IMR-90 (cell line): ENCODE measurements at regions not wholly inside any gene's neighbourhood (a gene's known extent, or its start where the extent isn't known, plus 50 kb on each side); places are given as distances from the start of the nearest gene placed in this dataset.

Experiments used
- ATAC-seq: fragments of 200-7000 bp; cut with Tn5 transposase; 2 replicates; pipeline ENCODE4 v1.9.1; 2020; ENCODE audit warnings: low read depth, mild to moderate bottlenecking, moderate library complexity
- BruUV-seq: library from RNA; stranded (reverse); fragments of 400-500 nt; replicated peaks from 2 replicates; lab custom pipeline; 2021; lab: Mats Ljungman, UMichigan
- CTCF ChIA-PET: fragments of 300-600 bp; formaldehyde crosslinking; extraction: SDS; loops from one replicate; lab custom pipeline; 2021; ENCODE audit warnings: antibody characterized with exemption; lab: Yijun Ruan, JAX
- POLR2A ChIA-PET: fragments of 300-600 bp; sonication (Branson Sonifier 250); formaldehyde crosslinking; loops from one replicate; lab custom pipeline; 2022; ENCODE audit warnings: antibody characterized with exemption; ENCODE audit not compliant: unreplicated experiment; lab: Charles Lee
- DNase-seq: peaks from one replicate; pipeline ENCODE4 v3.0.0; 2013
- H2AFZ ChIP-seq: replicated peaks from 2 replicates; pipeline ENCODE3; 2013; ENCODE audit warnings: low read length, mild to moderate bottlenecking; ENCODE audit not compliant: poor library complexity
- H2AK5ac ChIP-seq: 2 replicates; pipeline ENCODE4 v1.6.1; 2013; ENCODE audit warnings: low read depth, low read length, inconsistent platforms
- H2AK9ac ChIP-seq: replicated peaks from 2 replicates; pipeline ENCODE3; 2013; ENCODE audit warnings: mild to moderate bottlenecking, low read depth, low read length, moderate library complexity; ENCODE audit not compliant: poor library complexity
- H2BK120ac ChIP-seq: 2 replicates; pipeline ENCODE4 v1.6.1; 2013; ENCODE audit warnings: low read depth, low read length, inconsistent platforms
- H2BK15ac ChIP-seq: 3 replicates; pipeline ENCODE4 v1.6.1; 2013; ENCODE audit warnings: low read depth, low read length, inconsistent platforms
- H2BK20ac ChIP-seq: 2 replicates; pipeline ENCODE4 v1.6.1; 2013; ENCODE audit warnings: low read depth, mild to moderate bottlenecking, inconsistent platforms, low read length, moderate library complexity
- H2BK5ac ChIP-seq: 2 replicates; pipeline ENCODE4 v1.6.1; 2013; ENCODE audit warnings: mild to moderate bottlenecking, low read depth, low read length, inconsistent platforms; ENCODE audit not compliant: poor library complexity, severe bottlenecking
- H3K14ac ChIP-seq: replicated peaks from 2 replicates; pipeline ENCODE4 v1.6.1; 2013; ENCODE audit warnings: low read depth, low read length, inconsistent platforms
- H3K18ac ChIP-seq: 2 replicates; pipeline ENCODE4 v1.6.1; 2013; ENCODE audit warnings: low read depth, low read length, control low read depth
- H3K23ac ChIP-seq: 2 replicates; pipeline ENCODE4 v1.6.1; 2013; ENCODE audit warnings: low read depth, low read length, inconsistent platforms
- H3K27ac ChIP-seq: 2 replicates; pipeline ENCODE4 v1.5.1; 2013; ENCODE audit warnings: mild to moderate bottlenecking, control low read depth, low read length; ENCODE audit not compliant: insufficient read depth
- H3K27me3 ChIP-seq: 2 replicates; pipeline ENCODE4 v1.6.1; 2013; ENCODE audit warnings: low read length; ENCODE audit not compliant: control insufficient read depth, insufficient read depth
- H3K36me3 ChIP-seq: 2 replicates; pipeline ENCODE4 v1.6.1; 2013; ENCODE audit warnings: low read length, mixed read lengths; ENCODE audit not compliant: control insufficient read depth, insufficient read depth
- H3K4ac ChIP-seq: 2 replicates; pipeline ENCODE4 v1.6.1; 2013; ENCODE audit warnings: low read depth, low read length, inconsistent platforms
- H3K4me1 ChIP-seq: 2 replicates; pipeline ENCODE4 v1.6.1; 2013; ENCODE audit warnings: low read length, mixed read lengths; ENCODE audit not compliant: control insufficient read depth, insufficient read depth
- H3K4me2 ChIP-seq: 2 replicates; pipeline ENCODE4 v1.6.1; 2013; ENCODE audit warnings: low read depth, mild to moderate bottlenecking, control low read depth, low read length, moderate library complexity
- H3K4me3 ChIP-seq: 2 replicates; pipeline ENCODE4 v1.5.1; 2013; ENCODE audit warnings: low read depth, mild to moderate bottlenecking, control low read depth, low read length, moderate library complexity; ENCODE audit not compliant: insufficient read depth
- H3K56ac ChIP-seq: 2 replicates; pipeline ENCODE4 v1.6.1; 2013; ENCODE audit warnings: low read length, inconsistent platforms; ENCODE audit not compliant: insufficient read depth; ENCODE audit errors: extremely low read depth
- H3K79me1 ChIP-seq, 2 experiments: 2 replicates each; pipeline ENCODE4 v1.6.1; 2013; ENCODE audit warnings: low read length in 2 of 2, inconsistent platforms in 1 of 2, low read depth in 1 of 2
- H3K9ac ChIP-seq: 2 replicates; pipeline ENCODE4 v1.6.1; 2013; ENCODE audit warnings: low read depth, low read length, control low read depth
- H3K9me1 ChIP-seq: 2 replicates; pipeline ENCODE4 v1.6.1; 2013; ENCODE audit warnings: low read length, inconsistent platforms; ENCODE audit not compliant: insufficient read depth
- H3K9me3 ChIP-seq: 2 replicates; pipeline ENCODE4 v1.6.1; 2013; ENCODE audit warnings: low read length; ENCODE audit not compliant: control insufficient read depth, insufficient read depth
- H4K20me1 ChIP-seq: 2 replicates; pipeline ENCODE4 v1.6.1; 2013; ENCODE audit warnings: low read length, inconsistent platforms; ENCODE audit not compliant: insufficient read depth
- H4K5ac ChIP-seq: 2 replicates; pipeline ENCODE4 v1.6.1; 2013; ENCODE audit warnings: mild to moderate bottlenecking, low read depth, low read length, control low read depth
- H4K8ac ChIP-seq, 2 experiments: 2 replicates each; pipeline ENCODE4 v1.6.1; 2013; ENCODE audit warnings: low read depth in 2 of 2, low read length in 2 of 2, control low read depth in 1 of 2, inconsistent platforms in 1 of 2
- H4K91ac ChIP-seq: 2 replicates; pipeline ENCODE4 v1.6.1; 2013; ENCODE audit warnings: low read depth, low read length, inconsistent platforms; ENCODE audit not compliant: insufficient read depth
- BHLHE40 ChIP-seq: fragments of 150-350 bp; IDR thresholded peaks from 2 replicates; pipeline ENCODE4 v1.6.1; 2016; ENCODE audit warnings: mild to moderate bottlenecking, low read depth, low read length
- CEBPB ChIP-seq: IDR thresholded peaks from 2 replicates; pipeline ENCODE4 v1.6.1; 2012; ENCODE audit warnings: low read depth, low read length, improper control_type of control experiment
- CHD1 ChIP-seq: IDR thresholded peaks from 2 replicates; pipeline ENCODE4 v1.6.1; 2012; ENCODE audit warnings: low read depth, low read length, improper control_type of control experiment
- FOS ChIP-seq: fragments of 150-350 bp; IDR thresholded peaks from 2 replicates; pipeline ENCODE4 v1.6.1; 2016; ENCODE audit warnings: low read depth, low read length
- MAFK ChIP-seq: IDR thresholded peaks from 2 replicates; pipeline ENCODE4 v1.6.1; 2012; ENCODE audit warnings: low read depth, low read length, improper control_type of control experiment
- MAZ ChIP-seq: IDR thresholded peaks from 2 replicates; pipeline ENCODE4 v1.6.1; 2012; ENCODE audit warnings: low read depth, mild to moderate bottlenecking, low read length, improper control_type of control experiment, moderate library complexity, borderline replicate concordance
- MXI1 ChIP-seq: IDR thresholded peaks from 2 replicates; pipeline ENCODE4 v1.6.1; 2012; ENCODE audit warnings: low read depth, mild to moderate bottlenecking, low read length, moderate library complexity, borderline replicate concordance
- NFE2L2 ChIP-seq: fragments of 150-350 bp; IDR thresholded peaks from 2 replicates; pipeline ENCODE4 v1.6.1; 2016; ENCODE audit warnings: low read depth, mild to moderate bottlenecking, low read length
- POLR2A ChIP-seq: IDR thresholded peaks from 2 replicates; pipeline ENCODE4 v1.6.1; 2012; ENCODE audit warnings: mild to moderate bottlenecking, low read depth, low read length
- RAD21 ChIP-seq: IDR thresholded peaks from 2 replicates; pipeline ENCODE4 v1.6.1; 2012; ENCODE audit warnings: low read length, improper control_type of control experiment
- RCOR1 ChIP-seq: IDR thresholded peaks from 2 replicates; pipeline ENCODE4 v1.6.1; 2012; ENCODE audit warnings: mild to moderate bottlenecking, low read length, improper control_type of control experiment; ENCODE audit not compliant: insufficient replicate concordance
- RFX5 ChIP-seq: IDR thresholded peaks from 2 replicates; pipeline ENCODE4 v1.8.0; 2012; ENCODE audit warnings: low read depth, mild to moderate bottlenecking, low read length, moderate library complexity
- SMC3 ChIP-seq: fragments of 150-350 bp; IDR thresholded peaks from 2 replicates; pipeline ENCODE4 v1.6.1; 2016; ENCODE audit warnings: low read depth, mild to moderate bottlenecking, antibody characterized with exemption, low read length, moderate library complexity
- WGBS, 2 experiments: methylation state at CpG; one replicate each; pipeline versions ENCODE4 v1.1.5 to v1.1.7; 2013; ENCODE audit warnings: missing lambda C conversion rate in 2 of 2; ENCODE audit not compliant: insufficient read length in 1 of 2; ENCODE audit errors: extremely low coverage in 2 of 2; 5-methylcytosine and 5-hydroxymethylcytosine counted together
- dilution Hi-C: fragments of 300-500 bp; cut with HindIII; formaldehyde crosslinking; loops from one replicate; pipeline ENCODE4 v1.14.3; 2018; ENCODE audit warnings: low sequenced_read_pairs; ENCODE audit not compliant: unreplicated experiment
- in situ Hi-C: fragments of 300-500 bp; cut with MboI; formaldehyde crosslinking; loops from 3 replicates; pipeline ENCODE4 v1.14.3; 2019; ENCODE audit warnings: low sequenced_read_pairs, inconsistent platforms, mixed read lengths
- intact Hi-C: fragments of 100-400 bp; cut with micrococcal nuclease; formaldehyde crosslinking; loops from 2 replicates; pipeline ENCODE4 v1.10.0; 2022
- TF ChIP-seq, protein P1 (sequence below): fragments of 150-350 bp; IDR thresholded peaks from 2 replicates; pipeline ENCODE4 v1.6.1; 2016; ENCODE audit warnings: low read depth, mild to moderate bottlenecking, low read length, moderate library complexity, borderline replicate concordance
- TF ChIP-seq, protein P2 (sequence below): fragments of 150-350 bp; IDR thresholded peaks from 2 replicates; pipeline ENCODE4 v1.6.1; 2017; ENCODE audit warnings: mild to moderate bottlenecking, antibody characterized with exemption, low read length, low read depth
- TF ChIP-seq, protein P3 (sequence below): conservative IDR thresholded peaks from 2 replicates; pipeline ENCODE4 v1.5.1; 2012; ENCODE audit warnings: mild to moderate bottlenecking, low read depth, low read length, improper control_type of control experiment

DNA sequence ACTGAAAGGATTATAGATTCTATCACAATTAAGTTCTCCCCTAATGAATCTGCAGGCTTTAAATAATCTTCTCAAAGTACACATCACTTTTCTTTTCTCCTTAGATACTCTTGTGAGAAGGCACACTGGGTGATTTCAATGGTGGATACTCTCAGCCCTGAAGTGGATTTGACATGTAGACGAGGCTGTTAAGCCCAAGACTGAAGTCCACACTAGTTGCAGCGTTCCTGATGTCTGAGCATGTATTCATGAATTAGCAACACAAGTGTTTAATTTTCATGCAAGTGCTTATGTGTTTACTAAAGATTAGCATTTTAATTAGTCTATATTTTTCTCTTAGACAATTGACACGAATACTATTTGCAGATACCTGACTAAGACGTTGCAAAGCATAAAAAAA, 218.9 kb downstream of the TMEM161B start:
- no peak overlapping the region for H3K23ac ChIP-seq
- H4K91ac ChIP-seq: no peak overlapping the region
- no peak overlapping the region for H3K9ac ChIP-seq
- TF ChIP-seq CHD1: no peak
- no peak for TF ChIP-seq BHLHE40
- TF ChIP-seq MXI1: no peak
- TF ChIP-seq RCOR1: no peak
- TF ChIP-seq, protein P1, sequence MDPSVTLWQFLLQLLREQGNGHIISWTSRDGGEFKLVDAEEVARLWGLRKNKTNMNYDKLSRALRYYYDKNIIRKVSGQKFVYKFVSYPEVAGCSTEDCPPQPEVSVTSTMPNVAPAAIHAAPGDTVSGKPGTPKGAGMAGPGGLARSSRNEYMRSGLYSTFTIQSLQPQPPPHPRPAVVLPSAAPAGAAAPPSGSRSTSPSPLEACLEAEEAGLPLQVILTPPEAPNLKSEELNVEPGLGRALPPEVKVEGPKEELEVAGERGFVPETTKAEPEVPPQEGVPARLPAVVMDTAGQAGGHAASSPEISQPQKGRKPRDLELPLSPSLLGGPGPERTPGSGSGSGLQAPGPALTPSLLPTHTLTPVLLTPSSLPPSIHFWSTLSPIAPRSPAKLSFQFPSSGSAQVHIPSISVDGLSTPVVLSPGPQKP: no peak
- no peak for TF ChIP-seq NFE2L2
- no peak for TF ChIP-seq CEBPB
- no peak for TF ChIP-seq RFX5
- no peak for TF ChIP-seq MAZ
- TF ChIP-seq, protein P2, sequence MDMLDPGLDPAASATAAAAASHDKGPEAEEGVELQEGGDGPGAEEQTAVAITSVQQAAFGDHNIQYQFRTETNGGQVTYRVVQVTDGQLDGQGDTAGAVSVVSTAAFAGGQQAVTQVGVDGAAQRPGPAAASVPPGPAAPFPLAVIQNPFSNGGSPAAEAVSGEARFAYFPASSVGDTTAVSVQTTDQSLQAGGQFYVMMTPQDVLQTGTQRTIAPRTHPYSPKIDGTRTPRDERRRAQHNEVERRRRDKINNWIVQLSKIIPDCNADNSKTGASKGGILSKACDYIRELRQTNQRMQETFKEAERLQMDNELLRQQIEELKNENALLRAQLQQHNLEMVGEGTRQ: no peak
- no peak for TF ChIP-seq RAD21
- TF ChIP-seq SMC3: no peak
- TF ChIP-seq FOS: no peak
- no peak for TF ChIP-seq MAFK
- no peak for TF ChIP-seq POLR2A
- TF ChIP-seq, protein P3, sequence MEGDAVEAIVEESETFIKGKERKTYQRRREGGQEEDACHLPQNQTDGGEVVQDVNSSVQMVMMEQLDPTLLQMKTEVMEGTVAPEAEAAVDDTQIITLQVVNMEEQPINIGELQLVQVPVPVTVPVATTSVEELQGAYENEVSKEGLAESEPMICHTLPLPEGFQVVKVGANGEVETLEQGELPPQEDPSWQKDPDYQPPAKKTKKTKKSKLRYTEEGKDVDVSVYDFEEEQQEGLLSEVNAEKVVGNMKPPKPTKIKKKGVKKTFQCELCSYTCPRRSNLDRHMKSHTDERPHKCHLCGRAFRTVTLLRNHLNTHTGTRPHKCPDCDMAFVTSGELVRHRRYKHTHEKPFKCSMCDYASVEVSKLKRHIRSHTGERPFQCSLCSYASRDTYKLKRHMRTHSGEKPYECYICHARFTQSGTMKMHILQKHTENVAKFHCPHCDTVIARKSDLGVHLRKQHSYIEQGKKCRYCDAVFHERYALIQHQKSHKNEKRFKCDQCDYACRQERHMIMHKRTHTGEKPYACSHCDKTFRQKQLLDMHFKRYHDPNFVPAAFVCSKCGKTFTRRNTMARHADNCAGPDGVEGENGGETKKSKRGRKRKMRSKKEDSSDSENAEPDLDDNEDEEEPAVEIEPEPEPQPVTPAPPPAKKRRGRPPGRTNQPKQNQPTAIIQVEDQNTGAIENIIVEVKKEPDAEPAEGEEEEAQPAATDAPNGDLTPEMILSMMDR: no peak
- no peaks in the 10 kb centered on the region for H4K20me1 ChIP-seq
- H3K4ac ChIP-seq: no peak overlapping the region
- intact Hi-C loops (no loop called here), dilution Hi-C loops (no loop called here), in situ Hi-C loops (no loop called here)
- WGBS, 2 experiments: no CpG with 5 or more reads among the region's 4 CpGs
- H3K9me1 ChIP-seq: no peaks in the 10 kb centered on the region
- no peak overlapping the region for H3K4me3 ChIP-seq
- no peak overlapping the region for H3K18ac ChIP-seq
- no peak overlapping the region for H3K56ac ChIP-seq
- no peak overlapping the region for H3K14ac ChIP-seq
- ChIA-PET CTCF (no interaction called here), POLR2A (no interaction called here)
- H4K8ac ChIP-seq: no peak overlapping the region
- no peaks in the 10 kb centered on the region for H3K36me3 ChIP-seq
- no peak overlapping the region for H3K4me2 ChIP-seq
- H2BK120ac ChIP-seq: no peak overlapping the region
- H2BK15ac ChIP-seq: no peak overlapping the region
- H4K5ac ChIP-seq: no peak overlapping the region
- H2AK5ac ChIP-seq: no peak overlapping the region
- H3K27me3 ChIP-seq: no peaks in the 10 kb centered on the region
- ATAC-seq (no peak), DNase-seq (no peak)
- no peaks in the 10 kb centered on the region for H3K4me1 ChIP-seq
- H2AK9ac ChIP-seq: no peak overlapping the region
- no peak overlapping the region for H3K27ac ChIP-seq
- no TSS peak for BruUV-seq
- no peaks in the 10 kb centered on the region; the same call in 1 of the 2 replicates for H3K9me3 ChIP-seq
- no peak overlapping the region for H2BK5ac ChIP-seq
- no peak overlapping the region for H2BK20ac ChIP-seq
- H3K79me1 ChIP-seq: no peaks in the 10 kb centered on the region
- no peak overlapping the region for H2AFZ ChIP-seq
